ENCODE measurements at regions not wholly inside any gene's neighbourhood (a gene's known extent, or its start where the extent isn't known, plus 50 kb on each side); places are given as distances from the start of the nearest gene placed in this dataset.

DNA sequence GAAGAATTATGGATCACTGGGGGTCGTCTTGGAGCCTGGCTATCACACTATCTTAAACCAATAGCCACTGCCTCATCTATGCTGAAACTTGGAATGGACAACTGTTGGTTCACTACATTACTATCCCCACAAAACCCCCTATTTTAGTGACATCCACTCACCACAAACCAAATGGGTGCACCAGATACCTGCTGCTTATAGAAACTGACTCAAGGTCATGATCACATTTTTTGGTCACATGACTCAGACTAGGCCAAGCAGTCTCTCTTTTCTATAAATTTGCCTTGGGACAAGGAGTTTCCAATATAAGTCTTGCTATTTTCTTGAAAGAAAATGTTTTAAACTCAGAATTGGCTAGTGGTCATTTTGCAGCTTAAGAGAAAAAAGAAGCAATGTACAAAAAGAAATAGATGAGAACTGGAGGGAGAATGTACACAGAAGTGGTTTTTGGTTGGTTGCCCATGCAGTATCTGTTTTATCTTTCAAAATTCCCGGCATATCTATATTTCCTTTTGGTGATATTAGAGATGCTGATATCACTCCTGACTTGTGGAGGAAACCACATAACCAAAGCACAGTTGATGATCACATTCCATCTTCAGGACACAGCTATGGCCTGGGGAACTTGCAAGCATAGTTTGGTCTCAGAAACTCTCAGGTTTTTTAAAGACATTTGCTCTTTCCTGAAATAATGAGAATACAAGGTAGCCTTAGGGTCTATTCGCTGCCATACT, 85.2 kb upstream of the CACNA2D1 start (continued):
- TF ChIP-seq PRDM4 (tag by site-specific recombination; IDR thresholded peaks at IDR 0.05), result no peak

GRCh38 chr7:82527851-82528250, 84.3 kb upstream of the CACNA2D1 start:
- POLR2A ChIA-PET, result no interaction called here
- CTCF ChIA-PET, result no interaction called here
- H3K36me3 ChIP-seq (ENCODE audit: control insufficient read depth in 2 of 2, insufficient read depth in 1 of 2, low read length in 2 of 2), result no peaks in the 10 kb centered on the region
- TF ChIP-seq WT1 (tag by site-specific recombination; IDR thresholded peaks at IDR 0.05) (no peak), ZNF626 (tag by site-specific recombination; IDR thresholded peaks at IDR 0.05) (no peak), PBX3 (CRISPR knock-in tag; IDR thresholded peaks at IDR 0.05) (no peak), ZBTB6 (tag by site-specific recombination; IDR thresholded peaks at IDR 0.05) (no peak), ZFHX2 (tag by site-specific recombination; conservative IDR thresholded peaks at IDR 0.05) (no peak), ZNF133 (tag by site-specific recombination; IDR thresholded peaks at IDR 0.05) (no peak), ZNF555 (tag by site-specific recombination; conservative IDR thresholded peaks at IDR 0.05) (no peak), ZNF292 (tag by site-specific recombination; IDR thresholded peaks at IDR 0.05; ENCODE audit: borderline replicate concordance, low read depth) (no peak)
- 0 out of 2 replicates have a peak, but pooled peaks cover 3% of the 10 kb centered on the region for H3K4me1 ChIP-seq (ENCODE audit: control insufficient read depth, insufficient read depth, low read length)
- no peak overlapping the region for H3K4me3 ChIP-seq (ENCODE audit: low read depth, low read length)
- no peak overlapping the region for H3K27ac ChIP-seq (ENCODE audit: extremely low read depth, low read depth, low read length)
- no peaks in the 10 kb centered on the region for H3K9me3 ChIP-seq (ENCODE audit: control insufficient read depth, insufficient read depth, low read depth, low read length)

DNA sequence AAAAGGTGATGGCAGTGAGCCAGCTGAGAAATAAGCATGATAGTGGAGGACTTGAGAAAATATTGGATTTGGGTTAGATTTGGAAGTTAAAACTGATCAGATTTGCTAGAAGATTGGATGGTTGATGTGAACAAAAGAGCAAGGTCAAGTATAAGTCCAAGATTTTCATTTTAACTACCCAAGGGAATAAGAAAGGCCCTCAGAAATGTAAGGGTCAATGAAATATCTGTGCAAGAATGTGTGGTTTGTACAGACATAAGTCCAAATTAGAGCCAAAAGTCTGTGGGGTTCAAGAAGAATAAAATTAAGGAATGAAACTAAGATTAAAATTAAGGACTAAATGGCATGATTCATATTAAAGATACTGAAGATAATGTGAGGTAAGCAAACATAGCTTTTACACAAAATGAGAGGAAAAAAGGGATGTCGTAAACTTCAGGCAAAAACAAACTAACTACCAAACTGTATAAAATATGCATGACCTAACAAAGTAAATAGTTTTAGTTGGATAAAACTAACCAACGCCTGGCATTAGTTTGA, 78.4 kb upstream of the CACNA2D1 start:
- no peaks in the 10 kb centered on the region for H3K36me3 ChIP-seq (ENCODE audit: control insufficient read depth in 2 of 2, insufficient read depth in 1 of 2, low read length in 2 of 2)
- no peak overlapping the region for H3K4me3 ChIP-seq (ENCODE audit: low read depth, low read length)
- 0 out of 2 replicates have a peak, but pooled peaks cover 5% of the 10 kb centered on the region for H3K4me1 ChIP-seq (ENCODE audit: control insufficient read depth, insufficient read depth, low read length)
- no peak overlapping the region for H3K27ac ChIP-seq (ENCODE audit: extremely low read depth, low read depth, low read length)
- TF ChIP-seq ZNF624 (tag by site-specific recombination; IDR thresholded peaks at IDR 0.05), result no peak
- TF ChIP-seq RBAK (tag by site-specific recombination; IDR thresholded peaks at IDR 0.05), result no peak
- TF ChIP-seq ZNF544 (tag by site-specific recombination; IDR thresholded peaks at IDR 0.05), result no peak
- no peak for TF ChIP-seq ZNF488 (tag by site-specific recombination; IDR thresholded peaks at IDR 0.05)
- TF ChIP-seq ZNF623 (tag by site-specific recombination; IDR thresholded peaks at IDR 0.05), result no peak
- CTCF ChIA-PET, result interaction anchor here (0.7 to 0.9 kb wide), 2 partner anchors 10 to 17 kb away, joined by 3 read pairs; no protein-coding TSS in a partner anchor
- POLR2A ChIA-PET, result interaction anchor here (0.6 to 0.7 kb wide), 2 partner anchors 10 to 25 kb away, joined by 5 to 9 read pairs; no protein-coding TSS in a partner anchor
- no peaks in the 10 kb centered on the region for H3K9me3 ChIP-seq (ENCODE audit: control insufficient read depth, insufficient read depth, low read depth, low read length)

All from HEK293 (cell line).